GM12878 (cell line): ENCODE measurements at regions not wholly inside any gene's neighbourhood (a gene's known extent, or its start where the extent isn't known, plus 50 kb on each side); places are given as distances from the start of the nearest gene placed in this dataset.

Experiments
- ATAC-seq: fragments of 200-7000 bp; cut with Tn5 transposase; 3 replicates; pipeline ENCODE4 v1.9.1; 2020; ENCODE audit warnings: mild to moderate bottlenecking, moderate library complexity
- BruUV-seq: library from RNA; stranded (reverse); fragments of 400-500 nt; replicated peaks from 2 replicates; lab custom pipeline; 2021; lab: Mats Ljungman, UMichigan
- CTCF ChIA-PET: fragments of 300-600 bp; sonication (Branson Sonifier 250); formaldehyde crosslinking; extraction: SDS; loops from one replicate; lab custom pipeline; 2021; ENCODE audit warnings: inconsistent platforms; lab: Yijun Ruan, JAX
- POLR2A ChIA-PET: fragments of 350-600 bp; formaldehyde crosslinking; extraction: SDS; loops from one replicate; lab custom pipeline; 2021; ENCODE audit warnings: inconsistent platforms; lab: Charles Lee
- RAD21 ChIA-PET: fragments of 300-600 bp; sonication (Branson Sonifier 250); formaldehyde crosslinking; loops from one replicate; lab custom pipeline; 2023; ENCODE audit warnings: antibody characterized with exemption; ENCODE audit not compliant: unreplicated experiment; lab: Charles Lee
- SMC1A ChIA-PET: fragments of 300-600 bp; sonication (Branson Sonifier 250); formaldehyde crosslinking; loops from one replicate; lab custom pipeline; 2023; ENCODE audit not compliant: unreplicated experiment, uncharacterized antibody; lab: Charles Lee
- DNase-seq: peaks from one replicate; pipeline ENCODE4 v3.0.0-alpha.2; 2011; ENCODE audit warnings: low read depth, low spot score
- FAIRE-seq: peaks from 3 replicates; lab custom pipeline; 2011; peaks lifted over from hg19 to GRCh38; lab: Jason Lieb, UNC
- H2AFZ ChIP-seq: 2 replicates; pipeline ENCODE4 v1.6.0; 2011; ENCODE audit warnings: low read depth, low read length, control low read depth; ENCODE audit not compliant: control insufficient read depth
- H3K27ac ChIP-seq: 2 replicates; pipeline ENCODE4 v1.5.1; 2011; ENCODE audit warnings: control low read depth; ENCODE audit not compliant: control insufficient read depth, insufficient read depth
- H3K27me3 ChIP-seq, 2 experiments: replicated peaks in 1 of 2; 2 replicates each; pipeline versions ENCODE4 v1.6.0 to v1.6.1; 2011; ENCODE audit warnings: low read length in 1 of 2; ENCODE audit not compliant: control insufficient read depth in 2 of 2, insufficient read depth in 2 of 2
- H3K36me3 ChIP-seq, 2 experiments: 2 replicates each; pipeline ENCODE4 v1.5.1; 2011; ENCODE audit warnings: low read length in 1 of 2; ENCODE audit not compliant: control insufficient read depth in 2 of 2, insufficient read depth in 2 of 2
- H3K4me1 ChIP-seq: 2 replicates; pipeline ENCODE4 v1.6.1; 2011; ENCODE audit warnings: mild to moderate bottlenecking, low read length, moderate library complexity, mixed read lengths; ENCODE audit not compliant: control insufficient read depth, insufficient read depth
- H3K4me2 ChIP-seq: 2 replicates; pipeline ENCODE4 v1.6.0; 2011; ENCODE audit warnings: control low read depth; ENCODE audit not compliant: control insufficient read depth, insufficient read depth
- H3K4me3 ChIP-seq: fragments of 200-600 bp; sonication (generic); 2 replicates; pipeline ENCODE4 v1.5.1; 2016
- H3K79me2 ChIP-seq: 2 replicates; pipeline ENCODE4 v1.6.0; 2011; ENCODE audit warnings: low read length; ENCODE audit not compliant: control insufficient read depth, insufficient read depth
- H3K9ac ChIP-seq: 2 replicates; pipeline ENCODE4 v1.8.0; 2011; ENCODE audit warnings: low read length, control low read depth, mixed read lengths; ENCODE audit not compliant: control insufficient read depth, insufficient read depth
- H3K9me3 ChIP-seq: replicated peaks from 3 replicates; pipeline ENCODE4 v1.5.1; 2011; ENCODE audit warnings: mild to moderate bottlenecking, low read length; ENCODE audit not compliant: control insufficient read depth, insufficient read depth
- H4K20me1 ChIP-seq: 2 replicates; pipeline ENCODE4 v1.6.0; 2011; ENCODE audit not compliant: control insufficient read depth, insufficient read depth
- BACH1 ChIP-seq: fragments of 450-650 bp; IDR thresholded peaks from 2 replicates; pipeline ENCODE4 v1.6.1; 2017; ENCODE audit warnings: mild to moderate bottlenecking, borderline replicate concordance
- BCLAF1 ChIP-seq: fragments of 450-650 bp; IDR thresholded peaks from 2 replicates; pipeline ENCODE4 v1.6.1; 2017; ENCODE audit warnings: antibody characterized with exemption, mild to moderate bottlenecking, moderate library complexity
- BMI1 ChIP-seq: fragments of 450-650 bp; IDR thresholded peaks from 2 replicates; pipeline ENCODE4 v1.6.1; 2016; ENCODE audit warnings: mild to moderate bottlenecking, moderate library complexity, borderline replicate concordance
- CBFB ChIP-seq: IDR thresholded peaks from 2 replicates; pipeline ENCODE4 v1.6.1; 2016; ENCODE audit warnings: antibody characterized with exemption, low read depth
- CBX3 ChIP-seq: fragments of 200-600 bp; sonication (generic); IDR thresholded peaks from 2 replicates; pipeline ENCODE4 v1.6.1; 2016; ENCODE audit warnings: low read depth, borderline replicate concordance
- MTA2 ChIP-seq: fragments of 450-650 bp; IDR thresholded peaks from 2 replicates; pipeline ENCODE4 v1.6.1; 2016; ENCODE audit warnings: low read depth, mild to moderate bottlenecking, moderate library complexity
- RAD51 ChIP-seq: fragments of 450-650 bp; IDR thresholded peaks from 2 replicates; pipeline ENCODE4 v1.6.1; 2016; ENCODE audit warnings: moderate library complexity, mild to moderate bottlenecking, inconsistent platforms
- ZNF24 ChIP-seq: fragments of 450-650 bp; IDR thresholded peaks from 2 replicates; pipeline ENCODE4 v1.6.1; 2017; ENCODE audit warnings: antibody characterized with exemption, mild to moderate bottlenecking
- ZNF592 ChIP-seq: fragments of 450-650 bp; IDR thresholded peaks from 2 replicates; pipeline ENCODE4 v1.6.1; 2017; ENCODE audit warnings: mild to moderate bottlenecking, moderate library complexity
- ZNF622 ChIP-seq: fragments of 450-650 bp; IDR thresholded peaks from 2 replicates; pipeline ENCODE4 v1.6.1; 2017; ENCODE audit warnings: mild to moderate bottlenecking, inconsistent platforms
- WGBS: methylation state at CpG from one replicate; pipeline ENCODE4 v1.1.6; 2016; ENCODE audit warnings: low lambda C conversion rate; ENCODE audit not compliant: insufficient replicate concordance, insufficient coverage; ENCODE audit errors: missing lambda C conversion rate; 5-methylcytosine and 5-hydroxymethylcytosine counted together
- in situ Hi-C: fragments of 300-500 bp; cut with MboI; formaldehyde crosslinking; loops from 9 replicates; pipeline ENCODE4 v1.14.3; 2018; ENCODE audit warnings: mixed read lengths
- intact Hi-C: fragments of 100-400 bp; cut with micrococcal nuclease; formaldehyde crosslinking; loops from one replicate; pipeline ENCODE4 v1.14.2; 2022; ENCODE audit not compliant: unreplicated experiment
- TF ChIP-seq, protein P1 (sequence below): fragments of 450-650 bp; formaldehyde crosslinking; IDR thresholded peaks from 2 replicates; pipeline ENCODE4 v1.5.0; 2022; ENCODE audit warnings: mild to moderate bottlenecking, missing genetic modification characterization

DNA sequence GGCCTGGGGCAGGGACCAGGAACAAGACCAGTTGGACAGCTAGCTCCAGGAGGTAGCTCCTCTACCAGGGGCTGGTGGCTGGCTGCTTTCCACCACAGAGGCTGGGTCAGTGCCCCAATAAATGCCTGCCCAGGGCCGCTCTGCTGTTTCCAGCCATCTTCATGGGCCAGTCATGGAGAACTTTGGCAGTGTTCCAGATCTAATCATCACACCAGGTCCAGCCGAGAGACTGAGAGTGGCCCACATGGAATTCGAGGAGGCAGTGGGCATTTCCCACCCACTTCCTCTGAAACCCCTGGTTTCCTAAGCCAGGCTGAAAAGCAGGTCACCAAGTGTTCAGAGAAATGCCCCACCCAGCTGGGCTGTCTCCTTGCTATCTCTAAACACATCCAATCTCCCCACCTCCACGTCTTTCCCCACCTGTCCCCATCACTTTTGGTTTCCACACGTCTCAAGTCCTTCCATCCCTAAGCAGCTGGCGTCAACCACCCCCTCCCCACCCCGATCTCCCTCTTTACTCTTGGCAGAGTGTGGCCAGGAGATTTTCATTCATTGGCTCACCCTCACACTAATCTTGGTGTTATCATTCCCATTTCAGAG lies 190.0 kb upstream of the LINGO1 start:
- Histone ChIP-seq H3K9me3 (no peaks in the 10 kb centered on the region), H3K9ac (no peak overlapping the region), H3K4me1 (no peaks in the 10 kb centered on the region), H4K20me1 (peaks cover 3% of the 10 kb centered on the region), H2AFZ (no peak overlapping the region), H3K4me2 (no peak overlapping the region), H3K4me3 (no peak overlapping the region), H3K79me2 (no peaks in the 10 kb centered on the region), H3K27ac (no peak overlapping the region), H3K27me3 (peaks cover 12 to 13% of the 10 kb centered on the region in 2 experiments), H3K36me3 (no peaks in the 10 kb centered on the region)
- 6% methylated on average over 7 of the region's 7 CpGs for WGBS
- POLR2A ChIA-PET: no interaction called here
- CTCF ChIA-PET: interaction anchor here (1.2 to 3.5 kb wide), 9 partner anchors 32 to 279 kb away, joined by 3 to 48 read pairs (median 11); partner anchors contain the start of gene LINGO1
- no peak for DNase-seq
- TF ChIP-seq BCLAF1 (no peak), BMI1 (no peak), CBFB (no peak), ZNF622 (no peak), MTA2 (no peak), ZNF592 (no peak), ZNF24 (no peak), RAD51 (no peak), CBX3 (no peak), BACH1 (no peak)
- TF ChIP-seq, protein P1, sequence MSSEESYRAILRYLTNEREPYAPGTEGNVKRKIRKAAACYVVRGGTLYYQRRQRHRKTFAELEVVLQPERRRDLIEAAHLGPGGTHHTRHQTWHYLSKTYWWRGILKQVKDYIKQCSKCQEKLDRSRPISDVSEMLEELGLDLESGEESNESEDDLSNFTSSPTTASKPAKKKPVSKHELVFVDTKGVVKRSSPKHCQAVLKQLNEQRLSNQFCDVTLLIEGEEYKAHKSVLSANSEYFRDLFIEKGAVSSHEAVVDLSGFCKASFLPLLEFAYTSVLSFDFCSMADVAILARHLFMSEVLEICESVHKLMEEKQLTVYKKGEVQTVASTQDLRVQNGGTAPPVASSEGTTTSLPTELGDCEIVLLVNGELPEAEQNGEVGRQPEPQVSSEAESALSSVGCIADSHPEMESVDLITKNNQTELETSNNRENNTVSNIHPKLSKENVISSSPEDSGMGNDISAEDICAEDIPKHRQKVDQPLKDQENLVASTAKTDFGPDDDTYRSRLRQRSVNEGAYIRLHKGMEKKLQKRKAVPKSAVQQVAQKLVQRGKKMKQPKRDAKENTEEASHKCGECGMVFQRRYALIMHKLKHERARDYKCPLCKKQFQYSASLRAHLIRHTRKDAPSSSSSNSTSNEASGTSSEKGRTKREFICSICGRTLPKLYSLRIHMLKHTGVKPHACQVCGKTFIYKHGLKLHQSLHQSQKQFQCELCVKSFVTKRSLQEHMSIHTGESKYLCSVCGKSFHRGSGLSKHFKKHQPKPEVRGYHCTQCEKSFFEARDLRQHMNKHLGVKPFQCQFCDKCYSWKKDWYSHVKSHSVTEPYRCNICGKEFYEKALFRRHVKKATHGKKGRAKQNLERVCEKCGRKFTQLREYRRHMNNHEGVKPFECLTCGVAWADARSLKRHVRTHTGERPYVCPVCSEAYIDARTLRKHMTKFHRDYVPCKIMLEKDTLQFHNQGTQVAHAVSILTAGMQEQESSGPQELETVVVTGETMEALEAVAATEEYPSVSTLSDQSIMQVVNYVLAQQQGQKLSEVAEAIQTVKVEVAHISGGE (CRISPR knock-in tag): no peak
- SMC1A ChIA-PET: interaction anchor here (1.2 to 1.6 kb wide), 2 partner anchors 81 to 187 kb away, joined by 4 to 5 read pairs; no protein-coding TSS in a partner anchor
- RAD21 ChIA-PET: interaction anchor here (3.2 kb wide), 1 partner anchor 189 kb away, joined by 19 read pairs; no protein-coding TSS in a partner anchor
- no peak for ATAC-seq
- in situ Hi-C loops: loop anchor here (25.0 kb wide), 1 partner anchor 185 kb away; the partner anchor contains the start of gene LINGO1
- intact Hi-C loops: no loop called here
- no TSS peak for BruUV-seq
- no peak for FAIRE-seq
